PC-9 (cell line): ENCODE measurements at regions not wholly inside any gene's neighbourhood (a gene's known extent, or its start where the extent isn't known, plus 50 kb on each side); places are given as distances from the start of the nearest gene placed in this dataset.

Experiments used
- CTCF ChIP-seq: fragments of 200-600 bp; sonication (generic); conservative IDR thresholded peaks from 2 replicates; pipeline ENCODE4 v1.6.1; 2017; ENCODE audit warnings: mixed run types, antibody characterized with exemption, mild to moderate bottlenecking, moderate library complexity
- EZH2 ChIP-seq: fragments of 200-600 bp; sonication (generic); IDR thresholded peaks from 2 replicates; pipeline ENCODE4 v1.8.0; 2017; ENCODE audit warnings: antibody characterized with exemption, low read depth

- no peak for TF ChIP-seq CTCF
- no peak for TF ChIP-seq EZH2
Observed at GRCh38 chr3:135503065-135503759, 462.3 kb upstream of the PPP2R3A start.
